GM13977 (cell line): ENCODE measurements at regions not wholly inside any gene's neighbourhood (a gene's known extent, or its start where the extent isn't known, plus 50 kb on each side); places are given as distances from the start of the nearest gene placed in this dataset.

Experiments
- DNase-seq: peaks from one replicate; pipeline ENCODE4 v3.0.0; 2012; ENCODE audit warnings: low spot score
- CTCF ChIP-seq: IDR thresholded peaks from 2 replicates; pipeline ENCODE4 v1.5.1; 2012; ENCODE audit warnings: mild to moderate bottlenecking, control low read depth; ENCODE audit not compliant: insufficient read depth; ENCODE audit errors: extremely low read depth, missing control alignments
- in situ Hi-C: fragments of 300-500 bp; cut with MboI; formaldehyde crosslinking; loops from one replicate; pipeline ENCODE4 v1.12.0; 2022; ENCODE audit warnings: low sequenced_read_pairs, low pct_unique_long_range_greater_than_20kb, mixed read lengths, inconsistent platforms; ENCODE audit not compliant: unreplicated experiment

DNA sequence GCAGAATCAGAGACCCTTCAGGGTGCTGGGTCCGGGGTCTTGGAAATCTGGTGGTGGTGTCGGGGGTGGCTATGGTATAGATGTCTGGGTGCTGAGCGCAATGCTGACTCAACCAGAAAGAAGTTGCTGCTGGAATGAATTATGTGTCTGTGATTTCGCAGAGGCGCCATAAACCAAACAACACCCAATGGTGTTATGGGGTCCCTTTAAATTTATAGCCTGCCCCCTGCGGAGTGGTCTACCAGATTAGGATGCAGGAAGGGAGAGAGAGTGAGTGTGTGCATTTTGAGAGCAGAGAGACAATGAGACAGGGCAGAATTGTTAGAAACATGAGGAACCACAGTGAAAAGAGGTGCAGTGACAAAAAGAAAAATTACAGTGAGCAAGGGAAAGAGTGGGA, 100.7 kb upstream of the CDH11 start:
- in situ Hi-C loops = no loop called here
- no peak for DNase-seq
- no peak for TF ChIP-seq CTCF

DNA sequence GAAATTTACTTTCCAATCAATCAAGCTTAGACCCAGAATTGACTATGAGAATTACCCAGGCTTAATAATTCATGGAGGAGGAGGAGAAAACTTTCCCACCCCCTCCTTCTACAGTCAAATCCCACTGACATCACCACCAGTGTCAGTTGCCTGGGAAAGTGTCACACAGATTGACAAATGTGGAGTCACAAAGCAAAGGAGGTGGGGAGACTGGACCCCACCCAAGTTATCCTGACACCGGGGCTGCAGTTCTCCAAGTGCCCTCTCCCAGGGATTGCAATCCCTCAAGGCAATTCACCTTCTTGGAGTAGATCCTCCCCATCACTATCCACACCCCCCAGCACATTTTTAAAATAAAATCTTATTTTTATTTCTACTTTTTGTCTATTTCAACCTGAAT, 100.2 kb upstream of the CDH11 start:
- TF ChIP-seq CTCF = no peak
- in situ Hi-C loops = no loop called here
- DNase-seq = no peak

DNA sequence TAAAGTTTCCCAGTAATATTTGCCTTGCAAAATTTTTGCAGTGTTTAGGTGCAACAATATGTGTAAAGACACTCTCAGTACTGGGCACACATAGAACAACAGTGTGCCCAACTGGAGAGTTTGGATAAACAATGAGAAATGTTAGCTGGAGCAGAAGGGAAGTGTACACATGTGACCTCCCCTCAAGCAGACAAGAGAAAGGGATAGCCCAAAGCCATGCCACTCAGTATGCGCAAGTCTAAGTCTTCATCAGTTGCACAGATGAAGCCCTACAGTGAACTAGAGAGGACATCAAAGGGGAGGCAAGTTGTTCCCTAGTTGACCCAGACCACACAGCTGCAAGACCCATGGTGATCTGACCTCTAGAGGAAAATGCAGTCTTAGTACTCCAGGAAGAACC, 97.9 kb upstream of the CDH11 start:
- DNase-seq = no peak
- no peak for TF ChIP-seq CTCF
- in situ Hi-C loops = no loop called here

DNA sequence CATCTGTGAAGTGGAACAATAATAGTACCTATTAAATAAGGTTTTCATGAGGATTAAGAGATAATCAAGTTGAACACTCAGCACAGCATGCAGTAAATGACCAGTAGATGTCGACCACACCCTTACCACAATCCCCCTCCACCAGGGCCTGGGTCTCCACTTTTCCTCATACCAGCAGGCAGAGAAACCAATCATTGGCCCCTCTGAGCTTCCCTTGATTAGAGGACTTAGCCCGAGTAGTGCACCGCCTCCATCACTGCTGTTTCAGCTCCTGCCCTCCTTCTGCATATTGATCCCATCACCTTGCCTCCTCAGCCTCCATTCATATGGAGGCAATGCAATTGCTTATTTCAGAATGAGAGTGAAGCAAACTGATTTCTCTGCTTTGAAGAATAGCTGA, 96.5 kb upstream of the CDH11 start:
- in situ Hi-C loops = no loop called here
- DNase-seq = no peak
- no peak for TF ChIP-seq CTCF

DNA sequence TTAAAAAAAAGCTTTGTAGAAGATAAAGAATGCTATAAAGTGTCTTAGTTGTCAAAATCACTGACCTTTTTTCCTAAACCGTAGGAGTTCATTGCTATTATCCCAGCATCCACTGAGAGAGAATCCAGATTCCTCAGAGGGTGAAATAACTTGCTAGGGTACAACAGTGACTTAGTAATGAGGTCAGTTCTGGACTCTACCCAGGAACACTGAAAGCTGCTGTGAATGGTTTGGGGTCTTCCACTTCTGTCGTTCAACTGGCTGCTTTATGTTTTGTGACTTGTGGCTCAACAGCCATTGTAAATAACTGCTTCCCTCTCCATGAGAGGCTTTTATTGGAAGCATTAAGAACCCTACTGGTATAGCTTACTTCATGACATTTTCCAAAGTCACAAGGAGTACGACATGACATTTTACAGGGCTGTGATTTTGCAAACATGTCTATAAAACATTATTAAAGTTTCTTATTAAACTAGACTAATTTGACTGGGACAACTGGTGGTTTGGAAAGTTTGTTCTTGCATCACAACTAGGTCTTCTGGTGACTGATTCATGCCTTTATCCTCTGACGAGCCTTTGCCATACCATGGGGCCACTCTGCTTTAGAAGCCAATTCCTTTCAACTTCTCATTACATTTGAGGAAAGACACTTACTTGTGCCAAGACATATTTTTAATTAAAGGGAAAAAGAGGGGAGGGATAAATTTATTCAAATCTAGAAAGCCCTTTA, 92.2 kb upstream of the CDH11 start:
- DNase-seq = no peak
- in situ Hi-C loops = no loop called here
- TF ChIP-seq CTCF = no peak

GRCh38 chr16:65212791-65213190, 90.9 kb upstream of the CDH11 start:
- TF ChIP-seq CTCF = no peak
- in situ Hi-C loops = no loop called here

GRCh38 chr16:65212240-65212639, 90.4 kb upstream of the CDH11 start:
- in situ Hi-C loops = no loop called here
- no peak for TF ChIP-seq CTCF
- no peak for DNase-seq

More at GRCh38 chr16:65212791-65213190, 90.9 kb upstream of the CDH11 start:
- no peak for DNase-seq
